ENCODE measurements at regions not wholly inside any gene's neighbourhood (a gene's known extent, or its start where the extent isn't known, plus 50 kb on each side); places are given as distances from the start of the nearest gene placed in this dataset.

DNA sequence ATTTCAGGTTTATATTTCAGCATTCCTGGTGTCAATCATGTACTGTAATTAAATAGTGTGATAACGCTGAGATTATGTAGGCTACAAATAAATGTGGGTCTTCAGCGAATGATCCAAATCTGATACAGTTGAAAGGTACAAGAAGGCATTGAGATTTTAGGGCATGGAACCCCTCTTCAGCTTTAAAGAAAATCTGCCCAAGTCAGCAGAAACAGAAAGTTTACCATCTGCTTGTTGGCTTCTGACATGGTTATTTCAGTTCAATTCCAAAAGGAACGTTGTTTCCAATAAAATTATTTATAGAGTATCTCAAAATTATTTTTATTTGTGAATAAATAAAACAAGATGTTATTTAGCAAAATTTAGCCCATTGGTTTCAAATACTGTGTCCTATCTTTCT lies 400.2 kb upstream of the RORA start:
- TF ChIP-seq, protein P1, sequence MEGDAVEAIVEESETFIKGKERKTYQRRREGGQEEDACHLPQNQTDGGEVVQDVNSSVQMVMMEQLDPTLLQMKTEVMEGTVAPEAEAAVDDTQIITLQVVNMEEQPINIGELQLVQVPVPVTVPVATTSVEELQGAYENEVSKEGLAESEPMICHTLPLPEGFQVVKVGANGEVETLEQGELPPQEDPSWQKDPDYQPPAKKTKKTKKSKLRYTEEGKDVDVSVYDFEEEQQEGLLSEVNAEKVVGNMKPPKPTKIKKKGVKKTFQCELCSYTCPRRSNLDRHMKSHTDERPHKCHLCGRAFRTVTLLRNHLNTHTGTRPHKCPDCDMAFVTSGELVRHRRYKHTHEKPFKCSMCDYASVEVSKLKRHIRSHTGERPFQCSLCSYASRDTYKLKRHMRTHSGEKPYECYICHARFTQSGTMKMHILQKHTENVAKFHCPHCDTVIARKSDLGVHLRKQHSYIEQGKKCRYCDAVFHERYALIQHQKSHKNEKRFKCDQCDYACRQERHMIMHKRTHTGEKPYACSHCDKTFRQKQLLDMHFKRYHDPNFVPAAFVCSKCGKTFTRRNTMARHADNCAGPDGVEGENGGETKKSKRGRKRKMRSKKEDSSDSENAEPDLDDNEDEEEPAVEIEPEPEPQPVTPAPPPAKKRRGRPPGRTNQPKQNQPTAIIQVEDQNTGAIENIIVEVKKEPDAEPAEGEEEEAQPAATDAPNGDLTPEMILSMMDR (IDR thresholded peaks at IDR 0.05), result no peak
- TF ChIP-seq POLR2A (IDR thresholded peaks at IDR 0.05), result no peak
- no peak for TF ChIP-seq EP300 (IDR thresholded peaks at IDR 0.05)

Measured in tibial nerve (tissue), 4 donors.